HepG2 (cell line): ENCODE measurements at regions not wholly inside any gene's neighbourhood (a gene's known extent, or its start where the extent isn't known, plus 50 kb on each side); places are given as distances from the start of the nearest gene placed in this dataset.

Experiments
- ATAC-seq: fragments of 200-7000 bp; cut with Tn5 transposase; 3 replicates; pipeline ENCODE4 v1.9.1; 2020; ENCODE audit warnings: mild to moderate bottlenecking, moderate library complexity
- BruUV-seq: library from RNA; stranded (reverse); fragments of 400-500 nt; replicated peaks from 2 replicates; lab custom pipeline; 2021; lab: Mats Ljungman, UMichigan
- CTCF ChIA-PET: fragments of 300-600 bp; formaldehyde crosslinking; extraction: SDS; loops from one replicate; lab custom pipeline; 2021; ENCODE audit warnings: low total read pairs, inconsistent platforms, low intra/inter-chr PET ratio; lab: Yijun Ruan, JAX
- POLR2A ChIA-PET: fragments of 350-600 bp; sonication (Branson Sonifier 250); formaldehyde crosslinking; loops from one replicate; lab custom pipeline; 2020; ENCODE audit warnings: antibody characterized with exemption, inconsistent platforms; lab: Yijun Ruan, JAX
- DNase-seq: peaks from one replicate; pipeline ENCODE4 v3.0.0-alpha.2; 2015; ENCODE audit warnings: low spot score
- FAIRE-seq: peaks from 3 replicates; lab custom pipeline; 2011; peaks lifted over from hg19 to GRCh38; lab: Jason Lieb, UNC
- H2AFZ ChIP-seq: one replicate; pipeline ENCODE4 v1.6.1; 2011; ENCODE audit warnings: low read length, inconsistent platforms
- H3K27ac ChIP-seq: fragments of 300-600 bp; 3 replicates; pipeline ENCODE4 v1.8.0; 2011; ENCODE audit warnings: mixed run types, mild to moderate bottlenecking, mixed read lengths, low read length, inconsistent platforms; ENCODE audit not compliant: insufficient read depth; ENCODE audit errors: extremely low read length
- H3K27me3 ChIP-seq, 2 experiments: fragments of 200-600 bp in 1 of 2; 2 replicates in 1 of 2; 3 replicates in 1 of 2; pipeline versions ENCODE4 v1.6.0 to v1.8.0; 2011; ENCODE audit warnings: low read length in 2 of 2, mild to moderate bottlenecking in 2 of 2, moderate library complexity in 2 of 2, inconsistent platforms in 1 of 2; ENCODE audit not compliant: insufficient read depth in 2 of 2, control insufficient read depth in 1 of 2
- H3K36me3 ChIP-seq, 2 experiments: fragments of 200-600 bp in 1 of 2; replicated peaks in 1 of 2; 2 replicates in 1 of 2; 3 replicates in 1 of 2; pipeline versions ENCODE4 v1.5.1 to v1.8.0; 2011; ENCODE audit warnings: low read length in 2 of 2, inconsistent platforms in 1 of 2; ENCODE audit not compliant: insufficient read depth in 2 of 2, control insufficient read depth in 1 of 2
- H3K4me1 ChIP-seq: 2 replicates; pipeline ENCODE4 v1.5.1; 2012; ENCODE audit warnings: low read length, inconsistent platforms; ENCODE audit not compliant: insufficient read depth
- H3K4me2 ChIP-seq: 2 replicates; pipeline ENCODE4 v1.6.0; 2011; ENCODE audit warnings: low read depth, low read length, inconsistent platforms
- H3K4me3 ChIP-seq, 3 experiments: fragments of 200-600 bp in 1 of 3; sonication (generic), shearing (Covaris generic) in 1 of 3; replicated peaks in 1 of 3; 2 replicates each; pipeline ENCODE4 v1.5.1; 2011 to 2016; ENCODE audit warnings: low read length in 3 of 3, inconsistent platforms in 2 of 3, low read depth in 2 of 3, mild to moderate bottlenecking in 2 of 3, control low read depth in 1 of 3, mixed read lengths in 1 of 3; ENCODE audit not compliant: insufficient read depth in 1 of 3
- H3K79me2 ChIP-seq: one replicate; pipeline ENCODE4 v1.6.1; 2011; ENCODE audit warnings: low read length, inconsistent platforms; ENCODE audit not compliant: insufficient read depth
- H3K9ac ChIP-seq: 2 replicates; pipeline ENCODE4 v1.6.0; 2011; ENCODE audit warnings: mild to moderate bottlenecking, low read depth, low read length, inconsistent platforms; ENCODE audit not compliant: insufficient read depth
- H3K9me3 ChIP-seq: 2 replicates; pipeline ENCODE4 v1.5.1; 2012; ENCODE audit warnings: mild to moderate bottlenecking, low read length
- H4K20me1 ChIP-seq: 2 replicates; pipeline ENCODE4 v1.6.0; 2011; ENCODE audit warnings: inconsistent platforms, mild to moderate bottlenecking, low read length, moderate library complexity; ENCODE audit not compliant: insufficient read depth
- DMTF1 ChIP-seq: sonication (generic); formaldehyde crosslinking; IDR thresholded peaks from 2 replicates; pipeline ENCODE4 v1.4.0; 2020; ENCODE audit warnings: mild to moderate bottlenecking, missing genetic modification reagents
- GLI4 ChIP-seq: sonication (generic); formaldehyde crosslinking; IDR thresholded peaks from 2 replicates; pipeline ENCODE4 v1.5.1; 2020; ENCODE audit warnings: missing genetic modification reagents, mild to moderate bottlenecking, moderate library complexity, borderline replicate concordance
- MAFK ChIP-seq, 2 experiments: IDR thresholded peaks in 1 of 2; conservative IDR thresholded peaks in 1 of 2; 2 replicates each; pipeline ENCODE4 v1.6.1; 2011; ENCODE audit warnings: improper control_type of control experiment in 2 of 2, low read length in 2 of 2
- MZF1 ChIP-seq: sonication (generic); formaldehyde crosslinking; IDR thresholded peaks from 2 replicates; pipeline ENCODE4 v1.8.1; 2023; ENCODE audit warnings: mild to moderate bottlenecking, missing genetic modification reagents, borderline replicate concordance
- NFIC ChIP-seq: IDR thresholded peaks from 2 replicates; pipeline ENCODE4 v1.6.1; 2012; ENCODE audit warnings: mild to moderate bottlenecking, low read length, inconsistent platforms
- NFRKB ChIP-seq: fragments of 450-650 bp; IDR thresholded peaks from 2 replicates; pipeline ENCODE4 v1.6.1; 2017
- PHB2 ChIP-seq: fragments of 450-650 bp; IDR thresholded peaks from 2 replicates; pipeline ENCODE4 v1.6.1; 2018; ENCODE audit not compliant: partially characterized antibody
- POLR2AphosphoS2 ChIP-seq: IDR thresholded peaks from 2 replicates; pipeline ENCODE4 v1.6.1; 2011; ENCODE audit warnings: low read depth, low read length, improper control_type of control experiment
- PRPF4 ChIP-seq: fragments of 200-400 bp; formaldehyde crosslinking; IDR thresholded peaks from 2 replicates; pipeline ENCODE4 v1.6.1; 2016; ENCODE audit warnings: low read length, low read depth; ENCODE audit not compliant: poor library complexity, severe bottlenecking
- SMARCE1 ChIP-seq: fragments of 450-650 bp; IDR thresholded peaks from 2 replicates; pipeline ENCODE4 v1.6.1; 2017; ENCODE audit warnings: borderline replicate concordance
- SOX6 ChIP-seq, 2 experiments: fragments of 450-650 bp in 1 of 2; sonication (generic) in 1 of 2; formaldehyde crosslinking in 1 of 2; IDR thresholded peaks; 2 replicates each; pipeline versions ENCODE4 v1.4.0 to v1.6.1; 2017 to 2020; ENCODE audit warnings: antibody characterized with exemption in 1 of 2, mild to moderate bottlenecking in 1 of 2, missing genetic modification reagents in 1 of 2
- WIZ ChIP-seq: sonication (generic); formaldehyde crosslinking; IDR thresholded peaks from 2 replicates; pipeline ENCODE4 v1.5.1; 2020; ENCODE audit warnings: mild to moderate bottlenecking, missing genetic modification reagents
- YEATS4 ChIP-seq: sonication (generic); formaldehyde crosslinking; IDR thresholded peaks from 2 replicates; pipeline ENCODE4 v1.4.0; 2020; ENCODE audit warnings: missing genetic modification reagents, borderline replicate concordance
- ZBTB4 ChIP-seq: sonication (generic); formaldehyde crosslinking; IDR thresholded peaks from 2 replicates; pipeline ENCODE4 v1.4.0; 2020; ENCODE audit warnings: missing genetic modification reagents, mild to moderate bottlenecking, borderline replicate concordance
- ZMYM4 ChIP-seq: sonication (generic); formaldehyde crosslinking; IDR thresholded peaks from 2 replicates; pipeline ENCODE4 v1.8.1; 2023; ENCODE audit warnings: mild to moderate bottlenecking, missing genetic modification reagents
- ZNF354B ChIP-seq: sonication (generic); formaldehyde crosslinking; IDR thresholded peaks from 2 replicates; pipeline ENCODE4 v1.8.0; 2022; ENCODE audit warnings: mild to moderate bottlenecking, missing genetic modification reagents
- ZNF598 ChIP-seq: sonication (generic); formaldehyde crosslinking; IDR thresholded peaks from 2 replicates; pipeline ENCODE4 v1.5.1; 2020; ENCODE audit warnings: mild to moderate bottlenecking, missing genetic modification reagents, borderline replicate concordance
- ZNF879 ChIP-seq: sonication (generic); formaldehyde crosslinking; IDR thresholded peaks from 2 replicates; pipeline ENCODE4 v1.8.1; 2023; ENCODE audit warnings: missing genetic modification reagents
- WGBS: methylation state at CpG from one replicate; pipeline ENCODE4 v1.1.6; 2017; ENCODE audit warnings: low lambda C conversion rate; 5-methylcytosine and 5-hydroxymethylcytosine counted together
- in situ Hi-C: cut with HindIII; loops from 2 replicates; pipeline ENCODE4 v1.10.0; 2017; ENCODE audit warnings: low pct_unique_long_range_greater_than_20kb; ENCODE audit not compliant: extremely low pct_ligation_motif_present
- intact Hi-C: fragments of 100-400 bp; cut with micrococcal nuclease; formaldehyde crosslinking; loops from one replicate; pipeline ENCODE4 v1.10.0; 2022; ENCODE audit not compliant: unreplicated experiment

GRCh38 chr2:234802845-234803171 is 149.0 kb upstream of the SH3BP4 start (continued):
- TF ChIP-seq ZNF354B (CRISPR knock-in tag) = no peak
- no peak for TF ChIP-seq DMTF1 (CRISPR knock-in tag)
- TF ChIP-seq ZMYM4 (CRISPR knock-in tag) = peak; percentile 23; the same call in 1 of the 2 replicates
- no peak for TF ChIP-seq PRPF4
- TF ChIP-seq YEATS4 (CRISPR knock-in tag) = 0 out of 2 replicates have a peak, but pooled peaks have one; percentile 35
- TF ChIP-seq ZNF879 (CRISPR knock-in tag) = no peak

GRCh38 chr2:234802071-234802844 is 149.6 kb upstream of the SH3BP4 start:
- Histone ChIP-seq H3K27me3 (no peaks in the 10 kb centered on the region; a peak in 1 of 5 replicates), H3K4me1 (peaks cover 40% of the 10 kb centered on the region), H3K9me3 (peaks cover 7% of the 10 kb centered on the region; the same call in 1 of the 2 replicates), H3K79me2 (no peaks in the 10 kb centered on the region), H3K4me3 (no peak overlapping the region), H3K4me2 (peak overlapping the region; percentile 40), H3K36me3 (no peaks in the 10 kb centered on the region), H4K20me1 (no peaks in the 10 kb centered on the region), H3K27ac (peak overlapping the region; percentile 19), H2AFZ (no peak overlapping the region), H3K9ac (no peak overlapping the region)
- POLR2A ChIA-PET = interaction anchor here (1.0 to 1.2 kb wide), 3 partner anchors 22 to 113 kb away, joined by 3 to 5 read pairs (median 3); no protein-coding TSS in a partner anchor
- BruUV-seq = no TSS peak
- in situ Hi-C loops = no loop called here
- FAIRE-seq (no peak), ATAC-seq (peak; percentile 78), DNase-seq (peak; percentile 40)
- CTCF ChIA-PET = no interaction called here
- intact Hi-C loops = no loop called here
- WGBS = 22% methylated on average over 4 of the region's 4 CpGs
- no peak for TF ChIP-seq ZNF598 (CRISPR knock-in tag)
- no peak for TF ChIP-seq SMARCE1
- TF ChIP-seq GLI4 (CRISPR knock-in tag) = no peak
- TF ChIP-seq PHB2 = no peak
- no peak for TF ChIP-seq SOX6 (IDR thresholded peaks at IDR 0.05)
- no peak; the same call in 1 of the 2 replicates for TF ChIP-seq SOX6 (CRISPR knock-in tag; IDR thresholded peaks at IDR 0.05)
- TF ChIP-seq ZBTB4 (CRISPR knock-in tag) = no peak
- no peak for TF ChIP-seq MZF1
- TF ChIP-seq WIZ (CRISPR knock-in tag) = peak; percentile 66; the same call in 1 of the 2 replicates
- peak; percentile 61; the same call in 1 of the 2 replicates for TF ChIP-seq NFIC
- peak; percentile 74 to 76 for TF ChIP-seq MAFK (conservative IDR thresholded peaks at IDR 0.05 in 1 of 2, IDR thresholded peaks at IDR 0.05 in 1 of 2; ENCODE audit: low read length in 2 of 2)
- TF ChIP-seq POLR2AphosphoS2 = no peak
- TF ChIP-seq NFRKB = no peak
